ENCODE measurements at regions not wholly inside any gene's neighbourhood (a gene's known extent, or its start where the extent isn't known, plus 50 kb on each side); places are given as distances from the start of the nearest gene placed in this dataset.
"Not testable (repeated sequence)": the region's sequence is repeated elsewhere in the genome, so short reads cannot be mapped to it uniquely, and the experiment has no call there.

GRCh38 chr3:73186741-73187140 is 125.3 kb downstream of the EBLN2 start:
- Mint-ChIP-seq H3K4me1 (no peaks in the 10 kb centered on the region), H3K27ac (no peak overlapping the region), H3K27me3 (peaks cover 8% of the 10 kb centered on the region), H3K4me3 (no peak overlapping the region), H3K36me3 (ENCODE audit: low read depth) (no peaks in the 10 kb centered on the region), H3K9me3 (ENCODE audit: low read depth) (no peaks in the 10 kb centered on the region)
- ATAC-seq, result no peak
- ChIA-PET CTCF (no interaction called here), POLR2A (no interaction called here)
- intact Hi-C loops (cut with DNase I, micrococcal nuclease), result no loop called here
- DNase-seq, result no peak

DNA sequence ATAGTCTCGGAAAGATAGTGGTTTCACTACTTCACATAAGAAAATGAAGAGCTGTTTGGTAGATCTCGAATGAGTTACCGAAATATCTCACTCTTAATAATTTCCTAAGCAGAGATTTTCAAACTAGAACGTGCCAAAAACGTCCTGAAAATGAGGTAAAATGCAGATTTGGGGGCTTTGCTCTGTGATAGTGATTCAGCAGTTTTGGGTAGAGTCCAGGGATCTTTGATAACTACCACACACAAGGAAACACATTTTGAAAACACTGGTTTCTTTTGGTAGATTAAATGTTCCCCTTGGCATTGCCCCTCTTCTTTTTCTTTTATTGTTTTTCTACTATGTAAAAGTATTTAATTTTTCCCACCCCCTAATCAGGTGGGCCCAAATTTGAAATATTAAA is 125.9 kb downstream of the EBLN2 start:
- Mint-ChIP-seq H3K27ac (no peak overlapping the region), H3K27me3 (peaks cover 8% of the 10 kb centered on the region), H3K4me3 (no peak overlapping the region), H3K9me3 (ENCODE audit: low read depth) (no peaks in the 10 kb centered on the region), H3K4me1 (no peaks in the 10 kb centered on the region), H3K36me3 (ENCODE audit: low read depth) (no peaks in the 10 kb centered on the region)
- ATAC-seq, result no peak
- POLR2A ChIA-PET, result no interaction called here
- no peak for DNase-seq
- CTCF ChIA-PET, result no interaction called here
- intact Hi-C loops (cut with DNase I, micrococcal nuclease), result no loop called here

DNA sequence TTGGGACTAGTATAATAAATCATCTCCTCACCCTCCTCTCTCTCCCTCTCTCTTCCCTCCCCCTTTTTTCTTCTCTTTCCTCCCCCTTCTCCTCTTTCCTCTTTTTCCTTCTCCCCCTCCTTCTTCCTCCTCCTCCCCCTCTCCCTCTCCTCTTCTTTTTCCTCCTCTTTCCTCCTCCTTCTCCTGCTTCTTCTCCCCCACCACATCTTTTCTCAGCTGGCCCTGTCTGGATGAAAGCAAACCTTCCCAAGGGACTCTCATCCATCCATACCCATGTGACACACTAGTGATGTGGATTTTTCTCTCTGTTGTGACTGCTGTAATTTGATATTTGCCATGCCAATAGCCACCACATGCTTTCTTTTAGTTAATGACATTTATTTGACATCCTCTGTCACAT is 127.2 kb downstream of the EBLN2 start:
- intact Hi-C loops (cut with DNase I, micrococcal nuclease), result no loop called here
- Mint-ChIP-seq H3K4me1 (no peaks in the 10 kb centered on the region), H3K4me3 (no peak overlapping the region), H3K27ac (no peak overlapping the region), H3K9me3 (ENCODE audit: low read depth) (no peaks in the 10 kb centered on the region), H3K27me3 (peaks cover 8% of the 10 kb centered on the region), H3K36me3 (ENCODE audit: low read depth) (no peaks in the 10 kb centered on the region)
- ChIA-PET POLR2A (no interaction called here), CTCF (interaction anchor here (0.8 kb wide), 1 partner anchor 10 kb away, joined by 3 read pairs; no protein-coding TSS in a partner anchor)
- DNase-seq, result no peak
- ATAC-seq, result no peak

- ATAC-seq, result no peak
- ChIA-PET CTCF (interaction anchor here (0.6 to 1.7 kb wide), 2 partner anchors 15 to 310 kb away, joined by 3 to 4 read pairs; no protein-coding TSS in a partner anchor), POLR2A (interaction anchor here (0.5 kb wide), 1 partner anchor 1611 kb away, joined by 3 read pairs; no protein-coding TSS in a partner anchor)
- H3K4me3 Mint-ChIP-seq, result no peak overlapping the region
- H3K4me1 Mint-ChIP-seq, result no peaks in the 10 kb centered on the region
- H3K9me3 Mint-ChIP-seq (ENCODE audit: low read depth), result peaks cover 3% of the 10 kb centered on the region
- H3K36me3 Mint-ChIP-seq (ENCODE audit: low read depth), result no peaks in the 10 kb centered on the region
- H3K27me3 Mint-ChIP-seq, result peaks cover 2% of the 10 kb centered on the region
- no peak overlapping the region for H3K27ac Mint-ChIP-seq
- intact Hi-C loops (cut with DNase I, micrococcal nuclease), result no loop called here
- DNase-seq, result peak; percentile 6
Measured at GRCh38 chr3:73192036-73192738, 130.7 kb downstream of the EBLN2 start.

DNA sequence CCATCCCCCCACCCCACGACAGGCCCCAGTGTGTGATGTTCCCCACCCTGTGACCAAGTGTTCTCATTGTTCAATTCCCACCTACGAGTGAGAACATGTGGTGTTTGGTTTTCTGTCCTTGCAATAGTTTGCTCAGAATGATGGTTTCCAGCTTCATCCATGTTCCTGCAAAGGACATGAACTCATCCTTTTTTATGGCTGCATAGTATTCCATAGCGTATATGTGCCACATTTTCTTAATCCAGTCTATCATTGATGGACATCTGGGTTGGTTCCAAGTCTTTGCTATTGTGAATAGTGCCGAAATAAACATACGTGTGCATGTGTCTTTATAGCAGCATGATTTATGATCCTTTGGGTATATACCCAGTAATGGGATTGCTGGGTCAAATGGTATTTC is 132.5 kb downstream of the EBLN2 start:
- intact Hi-C loops (cut with DNase I, micrococcal nuclease); H3K4me3 Mint-ChIP-seq; H3K9me3 Mint-ChIP-seq (ENCODE audit: low read depth); H3K36me3 Mint-ChIP-seq (ENCODE audit: low read depth); CTCF ChIA-PET; ATAC-seq; H3K27ac Mint-ChIP-seq; POLR2A ChIA-PET; H3K4me1 Mint-ChIP-seq; DNase-seq; H3K27me3 Mint-ChIP-seq: not testable (repeated sequence)

DNA sequence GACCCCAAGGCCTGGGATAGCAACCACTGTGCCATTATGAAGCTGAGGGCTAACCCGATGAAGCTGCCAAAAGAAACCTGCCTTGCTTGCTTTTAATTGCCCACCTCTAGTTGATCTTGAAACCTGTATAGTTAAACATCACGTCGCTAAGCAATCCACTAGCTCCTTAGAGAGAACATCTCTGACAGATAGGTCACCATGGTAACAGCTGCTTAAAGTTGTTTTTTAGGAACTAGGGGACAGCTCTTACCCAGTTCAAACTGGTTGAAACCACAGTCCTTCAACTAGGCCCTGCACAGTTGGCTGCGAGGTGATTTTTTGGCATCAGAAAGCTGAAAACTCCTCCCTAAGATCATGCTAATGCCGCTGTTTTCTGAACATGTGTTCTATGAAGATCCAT is 135.7 kb downstream of the EBLN2 start:
- intact Hi-C loops (cut with DNase I, micrococcal nuclease), result no loop called here
- no peak for DNase-seq
- H3K9me3 Mint-ChIP-seq (ENCODE audit: low read depth), result peaks cover 3% of the 10 kb centered on the region
- H3K27me3 Mint-ChIP-seq, result peaks cover 9% of the 10 kb centered on the region
- ChIA-PET POLR2A (no interaction called here), CTCF (no interaction called here)
- no peaks in the 10 kb centered on the region for H3K4me1 Mint-ChIP-seq
- no peak for ATAC-seq
- H3K4me3 Mint-ChIP-seq, result no peak overlapping the region
- H3K36me3 Mint-ChIP-seq (ENCODE audit: low read depth), result no peaks in the 10 kb centered on the region
- no peak overlapping the region for H3K27ac Mint-ChIP-seq

- CTCF ChIA-PET, result no interaction called here
- ATAC-seq, result no peak
Measured at GRCh38 chr3:73203101-73203500, 141.6 kb downstream of the EBLN2 start.

DNA sequence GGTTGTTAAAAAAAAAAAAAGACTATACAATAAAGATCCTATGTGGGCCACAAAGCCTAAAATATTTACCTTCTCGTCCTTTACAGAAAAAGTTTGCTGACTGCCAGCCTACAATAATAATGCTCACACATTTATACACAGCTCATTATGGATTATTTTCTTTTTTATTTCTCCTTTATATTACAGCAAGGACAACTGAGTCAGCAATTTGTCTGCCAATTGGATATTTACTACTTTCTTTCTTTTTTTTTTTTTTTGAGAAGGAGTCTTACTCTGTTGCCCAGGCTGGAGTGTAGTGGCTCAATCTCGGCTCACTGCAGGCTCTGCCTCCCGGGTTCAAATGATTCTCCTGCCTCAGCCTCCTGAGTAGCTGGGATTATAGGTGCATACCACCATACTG is 142.2 kb downstream of the EBLN2 start:
- no peak overlapping the region for H3K4me3 Mint-ChIP-seq
- peaks cover 9% of the 10 kb centered on the region for H3K27me3 Mint-ChIP-seq
- no peaks in the 10 kb centered on the region for H3K36me3 Mint-ChIP-seq (ENCODE audit: low read depth)
- ATAC-seq (no peak), DNase-seq (no peak)
- intact Hi-C loops (cut with DNase I, micrococcal nuclease), result no loop called here
- no peaks in the 10 kb centered on the region for H3K4me1 Mint-ChIP-seq
- H3K27ac Mint-ChIP-seq, result no peak overlapping the region
- ChIA-PET POLR2A (no interaction called here), CTCF (no interaction called here)
- no peaks in the 10 kb centered on the region for H3K9me3 Mint-ChIP-seq (ENCODE audit: low read depth)

More at GRCh38 chr3:73203101-73203500, 141.6 kb downstream of the EBLN2 start:
- no peak for DNase-seq
- intact Hi-C loops (cut with DNase I, micrococcal nuclease), result no loop called here
- no peaks in the 10 kb centered on the region for H3K4me1 Mint-ChIP-seq
- peaks cover 9% of the 10 kb centered on the region for H3K27me3 Mint-ChIP-seq
- H3K9me3 Mint-ChIP-seq (ENCODE audit: low read depth), result no peaks in the 10 kb centered on the region
- H3K27ac Mint-ChIP-seq, result no peak overlapping the region
- no peaks in the 10 kb centered on the region for H3K36me3 Mint-ChIP-seq (ENCODE audit: low read depth)
- H3K4me3 Mint-ChIP-seq, result no peak overlapping the region
- POLR2A ChIA-PET, result no interaction called here

DNA sequence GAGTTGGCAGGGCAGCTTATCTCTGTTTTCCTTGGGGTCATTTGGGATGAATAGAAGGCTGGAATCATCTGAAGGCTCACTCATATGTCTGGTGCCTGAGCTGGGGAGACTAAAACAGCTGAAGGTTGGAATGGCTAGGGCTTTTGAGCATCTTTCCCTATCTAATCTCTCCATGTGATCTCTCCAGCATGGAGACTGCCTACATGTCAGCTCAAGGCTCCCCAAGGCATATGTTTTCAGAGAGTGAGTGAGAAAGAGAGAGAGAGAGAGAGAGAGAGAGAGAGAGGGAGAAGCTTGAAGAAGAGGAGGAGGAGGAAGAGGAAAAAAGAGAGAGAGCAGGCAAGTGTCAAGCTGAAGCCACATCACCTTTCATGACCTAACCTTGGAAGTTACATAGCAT is 143.4 kb downstream of the EBLN2 start:
- Mint-ChIP-seq H3K27me3 (peaks cover 7% of the 10 kb centered on the region), H3K36me3 (ENCODE audit: low read depth) (no peaks in the 10 kb centered on the region), H3K4me1 (no peaks in the 10 kb centered on the region), H3K27ac (no peak overlapping the region), H3K9me3 (ENCODE audit: low read depth) (no peaks in the 10 kb centered on the region), H3K4me3 (no peak overlapping the region)
- ATAC-seq, result no peak
- ChIA-PET POLR2A (no interaction called here), CTCF (no interaction called here)
- no peak for DNase-seq
- intact Hi-C loops (cut with DNase I, micrococcal nuclease), result no loop called here

DNA sequence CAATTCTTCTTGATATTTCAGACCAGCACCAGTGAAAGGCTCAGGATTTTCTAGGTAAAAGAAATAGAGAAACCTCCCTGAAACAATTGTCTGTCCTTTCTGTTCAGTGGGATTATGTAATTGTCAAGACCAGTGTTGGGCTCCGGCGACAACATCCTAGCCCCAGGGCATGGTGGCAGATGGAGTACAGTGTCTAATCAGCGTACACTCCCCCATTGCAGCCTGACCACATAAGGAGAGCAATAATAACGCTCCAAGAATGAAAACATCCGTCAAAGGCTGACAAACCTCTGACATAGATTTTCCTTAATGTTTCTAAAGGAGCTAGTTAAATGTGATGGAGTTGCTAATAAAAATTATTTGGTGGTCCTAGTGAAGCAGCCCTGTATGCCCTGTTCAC is 144.6 kb downstream of the EBLN2 start:
- ChIA-PET POLR2A (no interaction called here), CTCF (no interaction called here)
- no peak for DNase-seq
- intact Hi-C loops (cut with DNase I, micrococcal nuclease), result no loop called here
- Mint-ChIP-seq H3K4me1 (no peaks in the 10 kb centered on the region), H3K4me3 (no peak overlapping the region), H3K27ac (no peak overlapping the region), H3K36me3 (ENCODE audit: low read depth) (no peaks in the 10 kb centered on the region), H3K27me3 (peaks cover under 1% of the 10 kb centered on the region), H3K9me3 (ENCODE audit: low read depth) (no peaks in the 10 kb centered on the region)
- ATAC-seq, result no peak

DNA sequence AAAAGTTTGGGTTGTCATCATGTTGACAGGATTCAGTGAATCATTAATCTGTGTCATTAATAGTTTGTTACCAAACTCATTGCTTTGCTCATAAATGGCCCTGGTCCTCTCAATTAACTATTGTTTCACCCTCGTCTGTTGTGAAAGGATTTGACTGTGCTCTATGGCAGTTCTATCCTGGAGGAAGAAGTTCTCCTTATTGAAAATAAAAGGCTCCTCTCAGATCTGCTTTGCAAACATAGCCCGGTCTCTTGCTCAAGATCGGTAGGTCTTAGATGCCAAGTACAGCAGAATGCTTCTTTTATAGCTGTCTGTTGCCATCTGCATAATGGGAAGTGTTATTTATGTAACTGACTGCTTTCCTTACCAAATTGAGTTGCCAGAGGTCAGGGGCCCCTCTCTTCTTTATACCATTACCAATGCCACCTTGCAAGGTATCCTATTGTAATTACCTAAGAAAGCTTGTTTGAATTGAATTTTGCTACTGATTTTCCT is 146.5 kb downstream of the EBLN2 start:
- H3K27ac Mint-ChIP-seq, result no peak overlapping the region
- no peaks in the 10 kb centered on the region for H3K27me3 Mint-ChIP-seq
- POLR2A ChIA-PET, result no interaction called here
- DNase-seq (no peak), ATAC-seq (no peak)
- H3K9me3 Mint-ChIP-seq (ENCODE audit: low read depth), result no peaks in the 10 kb centered on the region
- CTCF ChIA-PET, result interaction anchor here (1.3 kb wide), 1 partner anchor 79 kb away, joined by 3 read pairs; no protein-coding TSS in a partner anchor
- no peaks in the 10 kb centered on the region for H3K4me1 Mint-ChIP-seq
- intact Hi-C loops (cut with DNase I, micrococcal nuclease), result no loop called here
- H3K36me3 Mint-ChIP-seq (ENCODE audit: low read depth), result no peaks in the 10 kb centered on the region
- H3K4me3 Mint-ChIP-seq, result no peak overlapping the region

DNA sequence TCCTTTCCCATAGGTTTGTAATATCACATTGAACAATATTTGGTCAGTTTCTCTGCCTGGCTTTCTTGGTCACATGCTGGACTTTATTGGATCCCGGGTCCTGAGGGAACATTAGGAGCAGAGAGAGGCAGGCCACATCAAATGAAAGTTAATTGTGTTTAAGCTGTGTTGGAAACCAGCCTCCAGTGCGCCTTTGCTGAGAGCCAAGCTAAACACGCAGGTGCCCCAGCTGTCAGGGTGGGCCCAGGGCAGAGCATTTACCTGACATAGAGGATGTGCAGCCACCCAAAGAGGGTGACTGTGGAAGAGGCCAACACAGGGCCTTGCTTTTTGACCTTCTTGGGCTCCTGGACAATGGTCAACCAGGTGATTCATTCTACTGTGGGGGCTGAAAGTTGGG is 149.3 kb downstream of the EBLN2 start:
- Mint-ChIP-seq H3K27me3 (peaks cover 2% of the 10 kb centered on the region), H3K9me3 (ENCODE audit: low read depth) (no peaks in the 10 kb centered on the region), H3K4me1 (no peaks in the 10 kb centered on the region), H3K36me3 (ENCODE audit: low read depth) (no peaks in the 10 kb centered on the region), H3K27ac (no peak overlapping the region), H3K4me3 (no peak overlapping the region)
- DNase-seq (no peak), ATAC-seq (no peak)
- intact Hi-C loops (cut with DNase I, micrococcal nuclease), result no loop called here
- ChIA-PET POLR2A (no interaction called here), CTCF (no interaction called here)

Data from activated CD4-positive, alpha-beta T cell treated with anti-CD3 and anti-CD28 coated beads for 36 hours (primary cell).